ENCODE measurements at regions not wholly inside any gene's neighbourhood (a gene's known extent, or its start where the extent isn't known, plus 50 kb on each side); places are given as distances from the start of the nearest gene placed in this dataset.

DNA sequence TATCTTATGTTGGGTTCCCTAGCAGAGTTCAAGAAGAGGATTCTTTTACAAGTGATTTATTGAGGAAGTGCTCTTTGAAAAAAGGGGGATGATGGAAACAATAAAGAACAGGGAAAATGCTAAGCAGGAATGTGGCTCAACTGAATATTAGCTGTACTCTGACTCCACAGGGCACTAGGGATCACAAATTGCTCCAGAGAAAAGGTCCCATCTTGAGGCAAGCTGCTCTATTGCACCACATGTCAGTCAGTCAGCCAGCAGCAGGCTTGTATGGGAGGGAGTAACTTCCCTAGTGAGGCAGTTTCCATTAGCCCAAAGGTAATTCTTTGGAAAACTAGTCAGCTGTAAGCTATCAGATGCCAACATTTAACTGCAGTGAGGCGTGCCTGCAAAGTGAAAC is 73.3 kb upstream of the FNDC3A start:
- Mint-ChIP-seq H3K36me3 (ENCODE audit: low read depth) (no peaks in the 10 kb centered on the region), H3K27me3 (peaks cover 31% of the 10 kb centered on the region), H3K4me1 (no peaks in the 10 kb centered on the region), H3K27ac (no peak overlapping the region), H3K4me3 (no peak overlapping the region), H3K9me3 (no peaks in the 10 kb centered on the region)
- ChIA-PET CTCF (no interaction called here), POLR2A (no interaction called here)
- ATAC-seq (ENCODE audit: low read depth) (no peak), DNase-seq (no peak)
- intact Hi-C loops (cut with micrococcal nuclease) = no loop called here
- TF ChIP-seq, protein P1, sequence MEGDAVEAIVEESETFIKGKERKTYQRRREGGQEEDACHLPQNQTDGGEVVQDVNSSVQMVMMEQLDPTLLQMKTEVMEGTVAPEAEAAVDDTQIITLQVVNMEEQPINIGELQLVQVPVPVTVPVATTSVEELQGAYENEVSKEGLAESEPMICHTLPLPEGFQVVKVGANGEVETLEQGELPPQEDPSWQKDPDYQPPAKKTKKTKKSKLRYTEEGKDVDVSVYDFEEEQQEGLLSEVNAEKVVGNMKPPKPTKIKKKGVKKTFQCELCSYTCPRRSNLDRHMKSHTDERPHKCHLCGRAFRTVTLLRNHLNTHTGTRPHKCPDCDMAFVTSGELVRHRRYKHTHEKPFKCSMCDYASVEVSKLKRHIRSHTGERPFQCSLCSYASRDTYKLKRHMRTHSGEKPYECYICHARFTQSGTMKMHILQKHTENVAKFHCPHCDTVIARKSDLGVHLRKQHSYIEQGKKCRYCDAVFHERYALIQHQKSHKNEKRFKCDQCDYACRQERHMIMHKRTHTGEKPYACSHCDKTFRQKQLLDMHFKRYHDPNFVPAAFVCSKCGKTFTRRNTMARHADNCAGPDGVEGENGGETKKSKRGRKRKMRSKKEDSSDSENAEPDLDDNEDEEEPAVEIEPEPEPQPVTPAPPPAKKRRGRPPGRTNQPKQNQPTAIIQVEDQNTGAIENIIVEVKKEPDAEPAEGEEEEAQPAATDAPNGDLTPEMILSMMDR (IDR thresholded peaks at IDR 0.05) = no peak

DNA sequence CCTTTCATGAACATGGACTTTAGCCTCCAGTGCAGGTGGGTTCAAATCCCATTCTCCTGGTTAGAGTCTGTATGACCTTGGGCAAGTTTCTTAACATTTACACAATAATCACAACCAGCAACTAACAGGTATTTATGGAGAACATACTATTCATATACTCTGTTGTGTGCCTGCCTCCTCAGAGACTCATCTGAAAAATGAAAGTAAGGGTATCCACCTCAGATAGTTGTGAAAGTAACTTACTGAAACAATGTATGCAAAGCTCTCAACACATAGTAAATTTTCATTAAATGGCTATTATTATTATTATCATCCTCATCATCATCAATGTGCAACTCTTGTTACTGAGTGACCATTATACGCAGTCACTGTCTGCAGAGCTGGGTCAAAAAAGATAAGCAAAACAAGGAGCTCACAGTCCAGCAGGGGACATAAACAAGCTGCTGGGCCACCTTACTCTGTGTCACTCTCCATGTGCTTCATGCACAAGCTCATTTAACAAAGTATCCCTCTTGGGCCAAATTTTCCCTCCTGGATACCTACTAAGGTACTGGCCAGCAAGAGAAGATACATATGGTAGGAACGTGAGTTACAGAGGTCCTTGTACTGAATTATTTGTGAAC is 70.9 kb upstream of the FNDC3A start:
- ATAC-seq (ENCODE audit: low read depth) (no peak), DNase-seq (no peak)
- Mint-ChIP-seq H3K9me3 (no peaks in the 10 kb centered on the region), H3K4me3 (no peak overlapping the region), H3K36me3 (ENCODE audit: low read depth) (no peaks in the 10 kb centered on the region), H3K27ac (no peak overlapping the region), H3K4me1 (no peaks in the 10 kb centered on the region), H3K27me3 (peaks cover 18% of the 10 kb centered on the region)
- POLR2A ChIA-PET = no interaction called here
- TF ChIP-seq, protein P1 (IDR thresholded peaks at IDR 0.05) = no peak
- CTCF ChIA-PET = no interaction called here
- intact Hi-C loops (cut with micrococcal nuclease) = no loop called here

DNA sequence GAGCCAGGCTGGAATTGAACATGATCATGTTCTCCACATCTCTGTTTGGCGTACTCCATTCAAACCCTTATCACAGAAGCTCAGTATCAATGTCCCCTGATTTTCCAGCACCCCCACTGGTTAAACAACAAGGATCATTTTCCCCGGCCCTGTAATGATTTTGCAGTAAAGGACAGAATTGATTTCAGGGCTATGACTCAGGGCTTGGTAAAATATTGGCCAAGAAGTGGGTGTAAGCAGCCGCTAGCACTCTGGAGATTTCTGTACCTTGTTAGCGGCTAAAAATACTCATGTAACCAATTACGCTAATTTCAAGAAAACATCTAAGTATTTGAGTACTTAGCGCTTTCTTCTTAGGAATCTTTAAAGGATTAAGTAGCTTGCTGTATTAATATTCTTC is 69.5 kb upstream of the FNDC3A start:
- Mint-ChIP-seq H3K27me3 (peaks cover 13% of the 10 kb centered on the region), H3K36me3 (ENCODE audit: low read depth) (no peaks in the 10 kb centered on the region), H3K27ac (no peak overlapping the region), H3K9me3 (no peaks in the 10 kb centered on the region), H3K4me3 (no peak overlapping the region), H3K4me1 (no peaks in the 10 kb centered on the region)
- ChIA-PET POLR2A (no interaction called here), CTCF (no interaction called here)
- DNase-seq = no peak
- TF ChIP-seq, protein P1 (IDR thresholded peaks at IDR 0.05) = no peak
- no peak for ATAC-seq (ENCODE audit: low read depth)
- intact Hi-C loops (cut with micrococcal nuclease) = no loop called here

- H3K27ac Mint-ChIP-seq = no peak overlapping the region
- H3K9me3 Mint-ChIP-seq = no peaks in the 10 kb centered on the region
- H3K4me1 Mint-ChIP-seq = no peaks in the 10 kb centered on the region
- H3K27me3 Mint-ChIP-seq = peaks cover 9% of the 10 kb centered on the region
- no peak for DNase-seq
- ChIA-PET POLR2A (interaction anchor here (0.6 kb wide), 1 partner anchor 35 kb away, joined by 3 read pairs; no protein-coding TSS in a partner anchor), CTCF (no interaction called here)
- intact Hi-C loops (cut with micrococcal nuclease) = no loop called here
- H3K4me3 Mint-ChIP-seq = no peak overlapping the region
- no peaks in the 10 kb centered on the region for H3K36me3 Mint-ChIP-seq (ENCODE audit: low read depth)
- ATAC-seq (ENCODE audit: low read depth) = no peak
- TF ChIP-seq, protein P1 (IDR thresholded peaks at IDR 0.05) = no peak
These were observed 67.2 kb upstream of the FNDC3A start for GRCh38 chr13:48908381-48909055.

- no peaks in the 10 kb centered on the region for H3K4me1 Mint-ChIP-seq
- H3K36me3 Mint-ChIP-seq (ENCODE audit: low read depth) = no peaks in the 10 kb centered on the region
- peaks cover 9% of the 10 kb centered on the region for H3K27me3 Mint-ChIP-seq
- H3K4me3 Mint-ChIP-seq = no peak overlapping the region
- no peaks in the 10 kb centered on the region for H3K9me3 Mint-ChIP-seq
- TF ChIP-seq, protein P1 (IDR thresholded peaks at IDR 0.05) = no peak
- no peak overlapping the region for H3K27ac Mint-ChIP-seq
- no peak for ATAC-seq (ENCODE audit: low read depth)
- CTCF ChIA-PET = no interaction called here
- POLR2A ChIA-PET = interaction anchor here (0.6 kb wide), 1 partner anchor 35 kb away, joined by 3 read pairs; no protein-coding TSS in a partner anchor
- intact Hi-C loops (cut with micrococcal nuclease) = no loop called here
- no peak for DNase-seq
These were observed 66.7 kb upstream of the FNDC3A start for GRCh38 chr13:48909056-48909389.

Data from activated B cell treated with CpG ODN at 0.5 μM for 24 hours (primary cell).